K562 (cell line): ENCODE measurements at regions not wholly inside any gene's neighbourhood (a gene's known extent, or its start where the extent isn't known, plus 50 kb on each side); places are given as distances from the start of the nearest gene placed in this dataset.

Experiments
- E2F6 ChIP-seq, 2 experiments: IDR thresholded peaks; 2 replicates each; pipeline ENCODE4 v1.6.1; 2011; ENCODE audit warnings: borderline replicate concordance in 1 of 2, control low read depth in 1 of 2, low read depth in 1 of 2, low read length in 1 of 2, mild to moderate bottlenecking in 1 of 2, mixed read lengths in 1 of 2, moderate library complexity in 1 of 2; ENCODE audit not compliant: insufficient read depth in 1 of 2, insufficient read length in 1 of 2, poor library complexity in 1 of 2, severe bottlenecking in 1 of 2; ENCODE audit errors: extremely low read depth in 1 of 2
- ETS1 ChIP-seq: conservative IDR thresholded peaks from 2 replicates; pipeline ENCODE4 v1.6.1; 2011; ENCODE audit warnings: low read depth, mild to moderate bottlenecking, low read length; ENCODE audit not compliant: control insufficient read depth
- GTF3C2 ChIP-seq: IDR thresholded peaks from 3 replicates; pipeline ENCODE4 v1.6.1; 2011; ENCODE audit warnings: borderline replicate concordance, mild to moderate bottlenecking, moderate library complexity; ENCODE audit not compliant: insufficient read length; ENCODE audit errors: extremely low read depth
- HBP1 ChIP-seq: fragments of 450-650 bp; formaldehyde crosslinking; IDR thresholded peaks from 2 replicates; pipeline ENCODE4 v1.4.0; 2022; ENCODE audit warnings: missing genetic modification characterization
- NBN ChIP-seq: fragments of 450-650 bp; IDR thresholded peaks from 2 replicates; pipeline ENCODE4 v1.6.1; 2016; ENCODE audit warnings: low read depth, mild to moderate bottlenecking
- RFX7 ChIP-seq: fragments of 250-450 bp; sonication (Bioruptor Pico); IDR thresholded peaks from 2 replicates; pipeline ENCODE4 v1.5.1; 2021; ENCODE audit warnings: mild to moderate bottlenecking
- ZNF146 ChIP-seq: IDR thresholded peaks from one replicate; pipeline ENCODE4 v1.6.1; 2018; ENCODE audit warnings: missing compliant biosample characterization; ENCODE audit not compliant: unreplicated experiment

GRCh38 chr6:22756365-22756764 is 187.0 kb downstream of the HDGFL1 start (continued):
- TF ChIP-seq HBP1, result no peak
- no peak for TF ChIP-seq GTF3C2
- TF ChIP-seq NBN, result no peak
- TF ChIP-seq RFX7 (CRISPR knock-in tag), result no peak
- TF ChIP-seq ETS1, result no peak
- TF ChIP-seq E2F6 (IDR thresholded peaks at IDR 0.05; ENCODE audit: borderline replicate concordance in 1 of 2, extremely low read depth in 1 of 2, insufficient read depth in 1 of 2, insufficient read length in 1 of 2, low read depth in 1 of 2, low read length in 1 of 2, poor library complexity in 1 of 2, severe bottlenecking in 1 of 2), result no peak
- no peak for TF ChIP-seq ZNF146 (CRISPR knock-in tag)
